Tibial artery (tissue), 4 donors: ENCODE measurements at regions not wholly inside any gene's neighbourhood (a gene's known extent, or its start where the extent isn't known, plus 50 kb on each side); places are given as distances from the start of the nearest gene placed in this dataset.

Experiments used
- DNase-seq, 2 donors: peaks; one replicate each; pipeline ENCODE4 v3.0.0-alpha.2; 2019
- H3K27ac ChIP-seq, 2 donors: fragments of 200-600 bp; sonication (generic) in 1 of 2; 1 replicate in 1 of 2; 2 replicates in 1 of 2; pipeline ENCODE4 v1.5.1; 2018 to 2019; ENCODE audit warnings: mild to moderate bottlenecking in 1 of 2
- H3K27me3 ChIP-seq, 2 donors: fragments of 200-600 bp; sonication (generic) in 1 of 2; one replicate each; pipeline versions ENCODE4 v1.5.1 to v1.6.0; 2016 to 2019
- H3K36me3 ChIP-seq, 3 donors: fragments of 200-600 bp; sonication (generic) in 2 of 3; one replicate each; pipeline ENCODE4 v1.5.1; 2016 to 2019; ENCODE audit warnings: mild to moderate bottlenecking in 2 of 3
- H3K4me1 ChIP-seq, 4 donors: fragments of 200-600 bp; sonication (generic) in 2 of 4; 1 replicate in 3 of 4; 2 replicates in 1 of 4; pipeline ENCODE4 v1.5.1; 2016 to 2019
- H3K4me3 ChIP-seq, 2 donors: fragments of 200-600 bp; sonication (generic) in 1 of 2; 1 replicate in 1 of 2; 2 replicates in 1 of 2; pipeline ENCODE4 v1.5.1; 2018 to 2019; ENCODE audit warnings: mild to moderate bottlenecking in 2 of 2
- H3K9me3 ChIP-seq, 3 donors: fragments of 200-600 bp; sonication (generic) in 1 of 3; one replicate each; pipeline ENCODE4 v1.5.1; 2016 to 2019
- intact Hi-C: fragments of 100-400 bp; cut with DNase I; formaldehyde crosslinking; loops from one replicate; pipeline ENCODE4 v1.15.0; 2023; ENCODE audit warnings: low total_unique reads
- TF ChIP-seq, protein P1 (sequence below), 2 experiments: fragments of 200-600 bp in 1 of 2; fragments of 450-650 bp in 1 of 2; IDR thresholded peaks; one replicate each; pipeline ENCODE4 v1.5.1; 2017 to 2019; ENCODE audit warnings: antibody characterized with exemption in 2 of 2, mild to moderate bottlenecking in 1 of 2, moderate library complexity in 1 of 2

DNA sequence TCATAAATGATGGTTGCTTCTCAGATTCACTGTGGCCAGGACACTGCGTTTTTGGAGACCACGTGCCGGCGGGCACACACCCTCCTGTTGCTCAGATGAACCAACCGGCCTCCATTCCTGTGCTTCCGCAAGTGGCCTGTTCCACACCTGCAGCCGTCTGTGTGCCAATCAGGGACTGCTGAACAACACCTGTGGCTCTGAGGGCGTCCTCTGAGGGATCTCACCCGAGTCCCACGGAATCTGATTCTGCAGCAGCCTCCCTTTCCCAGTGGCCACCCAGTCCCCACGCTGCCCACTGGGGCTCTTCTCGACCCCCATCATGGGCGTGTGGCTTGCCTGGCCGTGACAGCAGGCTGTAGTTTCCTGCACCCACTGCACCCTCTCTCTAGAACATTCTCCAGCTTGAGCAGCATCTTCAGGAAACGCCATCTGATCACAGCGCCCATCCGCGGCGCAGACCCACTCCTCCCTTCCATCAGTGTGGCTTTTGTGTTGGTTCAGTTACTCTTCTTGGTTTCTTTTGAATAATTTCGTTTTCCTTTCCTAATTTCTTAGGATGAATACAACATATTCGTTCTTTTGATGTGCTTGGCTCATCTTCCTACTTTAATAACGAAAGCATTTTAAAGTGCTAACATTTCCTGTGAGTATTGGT is 65.1 kb upstream of the SLC22A11 start:
- TF ChIP-seq, protein P1, sequence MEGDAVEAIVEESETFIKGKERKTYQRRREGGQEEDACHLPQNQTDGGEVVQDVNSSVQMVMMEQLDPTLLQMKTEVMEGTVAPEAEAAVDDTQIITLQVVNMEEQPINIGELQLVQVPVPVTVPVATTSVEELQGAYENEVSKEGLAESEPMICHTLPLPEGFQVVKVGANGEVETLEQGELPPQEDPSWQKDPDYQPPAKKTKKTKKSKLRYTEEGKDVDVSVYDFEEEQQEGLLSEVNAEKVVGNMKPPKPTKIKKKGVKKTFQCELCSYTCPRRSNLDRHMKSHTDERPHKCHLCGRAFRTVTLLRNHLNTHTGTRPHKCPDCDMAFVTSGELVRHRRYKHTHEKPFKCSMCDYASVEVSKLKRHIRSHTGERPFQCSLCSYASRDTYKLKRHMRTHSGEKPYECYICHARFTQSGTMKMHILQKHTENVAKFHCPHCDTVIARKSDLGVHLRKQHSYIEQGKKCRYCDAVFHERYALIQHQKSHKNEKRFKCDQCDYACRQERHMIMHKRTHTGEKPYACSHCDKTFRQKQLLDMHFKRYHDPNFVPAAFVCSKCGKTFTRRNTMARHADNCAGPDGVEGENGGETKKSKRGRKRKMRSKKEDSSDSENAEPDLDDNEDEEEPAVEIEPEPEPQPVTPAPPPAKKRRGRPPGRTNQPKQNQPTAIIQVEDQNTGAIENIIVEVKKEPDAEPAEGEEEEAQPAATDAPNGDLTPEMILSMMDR (IDR thresholded peaks at IDR 0.05): no peak
- no peaks in the 10 kb centered on the region for H3K4me1 ChIP-seq
- no peak for DNase-seq
- peaks cover 0 to 3% (median 0%) of the 10 kb centered on the region in 3 donors for H3K9me3 ChIP-seq
- intact Hi-C loops: no loop called here
- H3K27me3 ChIP-seq: peaks cover 0 to 57% of the 10 kb centered on the region in 2 donors
- no peaks in the 10 kb centered on the region for H3K36me3 ChIP-seq
- H3K4me3 ChIP-seq: no peak overlapping the region
- no peak overlapping the region for H3K27ac ChIP-seq

DNA sequence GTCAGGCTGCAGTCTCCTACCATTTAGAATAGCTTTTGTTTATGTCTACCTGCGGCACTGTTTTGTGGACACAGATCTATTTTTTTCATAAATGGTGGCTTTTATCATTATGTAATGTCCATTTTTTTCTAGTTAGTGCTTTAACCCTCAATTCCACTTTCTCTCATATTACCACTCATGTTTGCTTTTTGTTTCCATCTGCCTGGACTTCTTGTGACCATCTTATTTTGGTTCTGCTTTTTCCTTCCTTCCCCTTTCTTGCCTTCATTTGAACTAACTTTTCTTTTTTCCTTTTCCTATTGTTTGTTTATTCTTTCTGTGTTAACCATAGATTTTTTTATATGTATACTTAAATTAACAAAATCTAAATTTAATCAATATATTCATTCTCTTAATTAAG is 63.2 kb upstream of the SLC22A11 start:
- intact Hi-C loops: no loop called here
- H3K9me3 ChIP-seq: peaks cover 0 to 3% (median 0%) of the 10 kb centered on the region in 3 donors
- DNase-seq: no peak
- H3K4me1 ChIP-seq: no peaks in the 10 kb centered on the region
- peaks cover 0 to 48% of the 10 kb centered on the region in 2 donors for H3K27me3 ChIP-seq
- H3K4me3 ChIP-seq: no peak overlapping the region
- TF ChIP-seq, protein P1 (IDR thresholded peaks at IDR 0.05): no peak
- H3K27ac ChIP-seq: no peak overlapping the region
- H3K36me3 ChIP-seq: no peaks in the 10 kb centered on the region

DNA sequence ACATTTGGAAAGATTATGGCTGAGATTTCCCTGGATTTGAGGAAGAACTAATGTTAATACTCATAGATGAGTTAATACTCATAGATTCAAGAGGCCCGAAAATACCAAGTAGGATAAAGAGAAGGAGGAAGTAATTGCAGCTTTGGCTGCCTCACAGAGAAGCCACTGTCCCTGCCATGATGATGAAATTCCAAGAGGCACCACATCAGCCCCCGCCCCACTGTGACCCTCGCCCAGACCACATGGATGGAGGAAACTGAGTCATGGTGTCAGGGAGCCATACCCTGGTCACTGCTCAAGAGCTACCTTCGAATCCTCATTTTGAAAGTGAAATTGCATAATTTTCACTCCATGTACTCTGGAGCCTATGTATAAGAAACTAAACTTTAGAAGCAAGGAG is 57.6 kb upstream of the SLC22A11 start:
- Histone ChIP-seq H3K4me1 (no peaks in the 10 kb centered on the region), H3K9me3 (peaks cover 0 to 3% (median 0%) of the 10 kb centered on the region in 3 donors), H3K4me3 (no peak overlapping the region), H3K27me3 (peaks cover 0 to 37% of the 10 kb centered on the region in 2 donors), H3K27ac (no peak overlapping the region), H3K36me3 (no peaks in the 10 kb centered on the region)
- TF ChIP-seq, protein P1 (IDR thresholded peaks at IDR 0.05): no peak
- peak in 1 of 2 donors; percentile 36 for DNase-seq
- intact Hi-C loops: no loop called here

DNA sequence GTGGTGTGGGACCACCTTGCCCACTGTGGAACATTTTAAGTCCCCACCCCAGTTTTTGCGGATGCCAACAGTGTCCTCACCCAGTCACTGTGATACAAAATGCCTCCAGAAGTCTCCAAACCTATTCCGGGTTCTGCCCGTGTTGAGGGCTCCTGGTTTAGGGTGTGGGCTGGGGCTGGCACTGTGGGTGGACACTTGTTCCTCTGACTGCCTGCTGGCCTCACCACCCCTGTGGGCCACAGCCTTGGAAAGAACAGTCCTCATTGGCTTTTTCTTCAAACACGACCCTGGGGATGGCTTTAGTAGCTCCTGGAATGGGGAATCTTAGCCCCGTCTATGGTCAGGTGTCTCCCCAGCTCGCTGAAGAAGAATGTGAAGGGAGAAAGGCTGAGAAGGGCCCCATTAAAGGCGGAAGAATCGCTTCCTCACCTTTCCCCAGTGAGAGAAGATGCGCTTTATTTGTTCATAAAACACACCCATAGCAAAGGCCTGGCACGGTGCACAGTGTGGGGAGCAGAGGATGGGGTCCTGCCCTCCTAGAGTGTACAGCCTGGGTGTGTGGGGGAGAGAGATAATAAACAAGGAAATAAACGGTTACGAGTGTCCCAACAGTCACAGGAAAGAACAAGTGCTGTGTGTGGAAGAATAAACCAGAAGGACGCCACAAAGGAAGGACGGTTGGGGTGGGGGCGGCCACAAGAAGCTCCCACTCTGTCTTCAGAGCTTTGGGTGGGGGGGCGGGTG is 56.3 kb upstream of the SLC22A11 start:
- TF ChIP-seq, protein P1 (IDR thresholded peaks at IDR 0.05): no peak
- Histone ChIP-seq H3K4me3 (no peak overlapping the region), H3K27ac (no peak overlapping the region), H3K9me3 (no peaks in the 10 kb centered on the region), H3K36me3 (no peaks in the 10 kb centered on the region), H3K4me1 (no peaks in the 10 kb centered on the region), H3K27me3 (peaks cover 0 to 37% of the 10 kb centered on the region in 2 donors)
- no peak for DNase-seq
- intact Hi-C loops: no loop called here

DNA sequence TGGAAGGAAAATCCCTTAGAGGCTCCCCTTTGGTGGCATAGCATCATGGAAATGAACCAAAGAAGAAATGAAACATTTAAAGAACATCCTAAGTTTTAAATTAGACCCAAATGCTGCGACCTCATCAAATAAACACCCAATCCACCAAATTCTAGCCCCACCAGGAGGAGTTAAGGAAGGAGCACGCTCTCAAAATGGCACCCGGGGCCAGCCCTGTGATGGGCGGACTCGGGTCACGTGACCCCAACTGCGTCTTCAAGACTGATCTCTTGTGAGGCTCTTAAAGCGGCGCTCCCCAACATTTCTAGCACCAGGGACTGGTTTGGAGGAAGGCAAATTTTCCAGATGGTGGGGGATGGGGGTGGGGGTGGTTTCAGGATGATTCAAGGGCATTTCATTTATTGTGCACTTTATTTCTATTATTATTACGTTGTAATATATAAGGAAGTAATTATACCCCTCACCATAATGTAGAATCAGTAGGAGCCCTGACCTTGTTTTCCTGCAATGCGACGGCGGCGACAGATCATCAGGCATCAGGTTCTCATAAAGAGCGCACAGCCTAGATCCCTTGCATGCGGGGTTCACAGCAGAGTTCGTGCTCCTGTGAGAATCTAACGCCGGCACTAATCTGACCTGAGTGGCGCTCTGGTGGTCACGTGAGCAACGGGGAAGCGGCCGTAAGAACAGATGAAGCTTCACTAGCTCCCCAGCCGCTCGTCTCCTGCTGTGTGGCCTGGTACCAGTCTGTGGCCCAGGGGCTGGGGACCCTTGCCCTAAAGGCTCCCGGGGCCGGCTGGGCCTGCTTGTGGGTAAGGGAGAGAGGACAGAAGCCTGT is 55.3 kb upstream of the SLC22A11 start:
- Histone ChIP-seq H3K27ac (no peak overlapping the region), H3K36me3 (no peaks in the 10 kb centered on the region), H3K4me1 (no peaks in the 10 kb centered on the region), H3K9me3 (peaks cover 0 to 5% (median 0%) of the 10 kb centered on the region in 3 donors), H3K4me3 (no peak overlapping the region), H3K27me3 (peaks cover 0 to 38% of the 10 kb centered on the region in 2 donors)
- no peak for DNase-seq
- TF ChIP-seq, protein P1 (IDR thresholded peaks at IDR 0.05): no peak
- intact Hi-C loops: no loop called here
